H1 (cell line): ENCODE measurements at regions not wholly inside any gene's neighbourhood (a gene's known extent, or its start where the extent isn't known, plus 50 kb on each side); places are given as distances from the start of the nearest gene placed in this dataset.

Experiments
- CTCF ChIA-PET: fragments of 300-600 bp; sonication (Branson Sonifier 250); formaldehyde crosslinking; loops from one replicate; lab custom pipeline; 2021; ENCODE audit not compliant: partially characterized antibody; lab: Charles Lee
- POLR2A ChIA-PET: fragments of 300-600 bp; sonication (Branson Sonifier 250); formaldehyde crosslinking; loops from one replicate; lab custom pipeline; 2021; ENCODE audit warnings: inconsistent platforms; ENCODE audit not compliant: partially characterized antibody; lab: Charles Lee
- DNase-seq, 2 experiments: peaks; one replicate each; pipeline versions ENCODE4 v3.0.0 to v3.0.0-alpha.2; 2010 to 2022; ENCODE audit warnings: low spot score in 2 of 2, low read depth in 1 of 2, mixed read lengths in 1 of 2
- FAIRE-seq: peaks from 2 replicates; lab custom pipeline; 2011; peaks lifted over from hg19 to GRCh38; lab: Jason Lieb, UNC
- H2AFZ ChIP-seq: 2 replicates; pipeline ENCODE4 v1.8.1; 2012; ENCODE audit warnings: low read length, inconsistent platforms
- H2AK5ac ChIP-seq: 2 replicates; pipeline ENCODE4 v1.6.1; 2013; ENCODE audit warnings: low read depth, low read length
- H2BK120ac ChIP-seq: replicated peaks from 2 replicates; pipeline ENCODE3; 2013; ENCODE audit warnings: low read depth, low read length, inconsistent platforms
- H2BK12ac ChIP-seq: 2 replicates; pipeline ENCODE4 v1.6.1; 2013; ENCODE audit warnings: low read depth, low read length
- H2BK15ac ChIP-seq: 2 replicates; pipeline ENCODE4 v1.6.1; 2013; ENCODE audit warnings: low read length
- H2BK20ac ChIP-seq: 2 replicates; pipeline ENCODE4 v1.6.1; 2013; ENCODE audit warnings: low read length
- H2BK5ac ChIP-seq: 2 replicates; pipeline ENCODE4 v1.6.1; 2013; ENCODE audit warnings: low read depth, low read length
- H3K14ac ChIP-seq: 2 replicates; pipeline ENCODE4 v1.6.1; 2013; ENCODE audit warnings: inconsistent platforms; ENCODE audit not compliant: insufficient read length
- H3K18ac ChIP-seq: 2 replicates; pipeline ENCODE4 v1.6.1; 2013; ENCODE audit warnings: low read length; ENCODE audit errors: extremely low read depth
- H3K23ac ChIP-seq: 2 replicates; pipeline ENCODE4 v1.6.1; 2013; ENCODE audit warnings: inconsistent platforms; ENCODE audit not compliant: insufficient read length
- H3K23me2 ChIP-seq: 2 replicates; pipeline ENCODE4 v1.6.1; 2013; ENCODE audit warnings: low read depth, low read length
- H3K27ac ChIP-seq: 2 replicates; pipeline ENCODE4 v1.6.1; 2011; ENCODE audit warnings: low read depth, low read length, inconsistent platforms
- H3K27me3 ChIP-seq, 4 experiments: replicated peaks in 1 of 4; 1 replicate in 1 of 4; 2 replicates in 3 of 4; pipeline versions ENCODE4 v1.6.1 to v1.8.1; 2011 to 2013; ENCODE audit warnings: low read length in 3 of 4, mild to moderate bottlenecking in 3 of 4, inconsistent platforms in 2 of 4, mixed read lengths in 2 of 4, moderate library complexity in 1 of 4; ENCODE audit not compliant: control insufficient read depth in 3 of 4, insufficient read depth in 3 of 4; ENCODE audit errors: extremely low read depth in 1 of 4
- H3K36me3 ChIP-seq, 4 experiments: 2 replicates each; pipeline versions ENCODE4 v1.6.1 to v1.8.1; 2011 to 2013; ENCODE audit warnings: mild to moderate bottlenecking in 4 of 4, low read length in 3 of 4, moderate library complexity in 2 of 4, control low read depth in 1 of 4, inconsistent platforms in 1 of 4; ENCODE audit not compliant: insufficient read depth in 4 of 4, control insufficient read depth in 2 of 4
- H3K4ac ChIP-seq: replicated peaks from 2 replicates; pipeline ENCODE3; 2013; ENCODE audit warnings: low read length, low read depth, mixed read lengths, inconsistent platforms; ENCODE audit not compliant: insufficient read length
- H3K4me1 ChIP-seq, 4 experiments: replicated peaks in 1 of 4; 1 replicate in 1 of 4; 2 replicates in 3 of 4; pipeline versions ENCODE4 v1.6.1 to v1.8.1; 2011 to 2013; ENCODE audit warnings: low read length in 3 of 4, inconsistent platforms in 2 of 4, mixed read lengths in 1 of 4; ENCODE audit not compliant: insufficient read depth in 4 of 4, control insufficient read depth in 3 of 4
- H3K4me2 ChIP-seq, 2 experiments: 2 replicates each; pipeline versions ENCODE4 v1.6.1 to v1.8.1; 2011 to 2013; ENCODE audit warnings: low read depth in 2 of 2, low read length in 2 of 2, control low read depth in 1 of 2, inconsistent platforms in 1 of 2, mild to moderate bottlenecking in 1 of 2; ENCODE audit not compliant: insufficient read depth in 1 of 2
- H3K4me3 ChIP-seq, 4 experiments: fragments of 200-600, 300-600 bp in 1 of 4; sonication (generic), shearing (Covaris generic), sonication (Bioruptor Twin) in 1 of 4; 2 replicates each; pipeline versions ENCODE4 v1.5.1 to v1.8.1; 2011 to 2016; ENCODE audit warnings: low read length in 4 of 4, low read depth in 3 of 4, control low read depth in 2 of 4, inconsistent platforms in 2 of 4, mild to moderate bottlenecking in 2 of 4, mixed read lengths in 1 of 4, moderate library complexity in 1 of 4; ENCODE audit not compliant: insufficient read depth in 2 of 4; ENCODE audit errors: extremely low read depth in 1 of 4
- H3K56ac ChIP-seq: replicated peaks from 2 replicates; pipeline ENCODE3; 2013; ENCODE audit warnings: low read depth, mild to moderate bottlenecking, mixed read lengths, low read length, inconsistent platforms; ENCODE audit not compliant: insufficient read length
- H3K79me1 ChIP-seq: 2 replicates; pipeline ENCODE4 v1.6.1; 2013; ENCODE audit warnings: low read depth, low read length, control low read depth
- H3K79me2 ChIP-seq, 2 experiments: 2 replicates each; pipeline versions ENCODE4 v1.6.1 to v1.8.1; 2012 to 2013; ENCODE audit warnings: low read length in 2 of 2, mild to moderate bottlenecking in 2 of 2, inconsistent platforms in 1 of 2; ENCODE audit not compliant: insufficient read depth in 2 of 2, control insufficient read depth in 1 of 2
- H3K9ac ChIP-seq, 4 experiments: replicated peaks in 1 of 4; 1 replicate in 1 of 4; 2 replicates in 3 of 4; pipeline versions ENCODE4 v1.6.1 to v1.8.1; 2011 to 2013; ENCODE audit warnings: low read depth in 3 of 4, low read length in 3 of 4, control low read depth in 2 of 4, mild to moderate bottlenecking in 2 of 4, moderate library complexity in 2 of 4, inconsistent platforms in 1 of 4; ENCODE audit errors: extremely low read depth in 1 of 4
- H3K9me3 ChIP-seq, 2 experiments: 2 replicates each; pipeline versions ENCODE4 v1.6.1 to v1.8.1; 2012 to 2013; ENCODE audit warnings: mild to moderate bottlenecking in 2 of 2, moderate library complexity in 2 of 2, control low read depth in 1 of 2, inconsistent platforms in 1 of 2, low read depth in 1 of 2, low read length in 1 of 2, mixed read lengths in 1 of 2; ENCODE audit not compliant: insufficient read depth in 2 of 2
- H4K20me1 ChIP-seq, 2 experiments: replicated peaks in 1 of 2; 2 replicates each; pipeline versions ENCODE3 to v1.8.1; 2011 to 2013; ENCODE audit warnings: inconsistent platforms in 2 of 2, low read length in 2 of 2, mild to moderate bottlenecking in 1 of 2; ENCODE audit not compliant: insufficient read depth in 2 of 2, control insufficient read depth in 1 of 2
- H4K5ac ChIP-seq: 2 replicates; pipeline ENCODE4 v1.6.1; 2013; ENCODE audit warnings: low read length, low read depth, mixed read lengths, inconsistent platforms; ENCODE audit not compliant: insufficient read length
- H4K8ac ChIP-seq: 2 replicates; pipeline ENCODE4 v1.8.0; 2013; ENCODE audit warnings: mild to moderate bottlenecking, moderate library complexity, low read length, inconsistent platforms; ENCODE audit not compliant: insufficient read depth; ENCODE audit errors: extremely low read depth
- H4K91ac ChIP-seq: replicated peaks from 2 replicates; pipeline ENCODE3; 2013; ENCODE audit warnings: low read length, mixed read lengths, inconsistent platforms; ENCODE audit not compliant: insufficient read length
- BCL11A ChIP-seq, 2 experiments: IDR thresholded peaks; one replicate each; pipeline ENCODE4 v1.6.1; 2011; ENCODE audit warnings: low read depth in 2 of 2, low read length in 2 of 2, mild to moderate bottlenecking in 2 of 2
- CBX8 ChIP-seq: fragments of 300-800, 300-1000 bp; sonication (generic); IDR thresholded peaks from 2 replicates; pipeline ENCODE4 v1.7.1; 2016; ENCODE audit warnings: low read depth, low read length, borderline replicate concordance
- CHD1 ChIP-seq: IDR thresholded peaks from 2 replicates; pipeline ENCODE4 v1.6.1; 2012; ENCODE audit warnings: low read depth, low read length, improper control_type of control experiment
- CREB1 ChIP-seq: IDR thresholded peaks from 2 replicates; pipeline ENCODE4 v1.6.1; 2012; ENCODE audit warnings: inconsistent platforms
- EP300 ChIP-seq, 2 experiments: IDR thresholded peaks; 1 replicate in 1 of 2; 2 replicates in 1 of 2; pipeline ENCODE4 v1.6.1; 2011 to 2012; ENCODE audit warnings: low read depth in 2 of 2, low read length in 2 of 2, mild to moderate bottlenecking in 2 of 2, borderline replicate concordance in 1 of 2, inconsistent platforms in 1 of 2, moderate library complexity in 1 of 2
- GTF2F1 ChIP-seq: IDR thresholded peaks from 2 replicates; pipeline ENCODE4 v1.6.1; 2012; ENCODE audit warnings: low read depth, low read length, improper control_type of control experiment, borderline replicate concordance
- KDM1A ChIP-seq: fragments of 200-600, 300-600 bp; sonication (generic); IDR thresholded peaks from 2 replicates; pipeline ENCODE4 v1.7.1; 2016; ENCODE audit warnings: mild to moderate bottlenecking, low read length, borderline replicate concordance
- KDM4A ChIP-seq: IDR thresholded peaks from one replicate; pipeline ENCODE4 v1.7.1; 2012; ENCODE audit warnings: low read depth, mild to moderate bottlenecking, moderate library complexity, low read length, inconsistent platforms; ENCODE audit not compliant: severe bottlenecking
- KDM5A ChIP-seq: fragments of 200-600 bp; IDR thresholded peaks from 2 replicates; pipeline ENCODE4 v1.7.1; 2012; ENCODE audit warnings: mild to moderate bottlenecking, low read length, inconsistent platforms, mixed read lengths
- MAFK ChIP-seq: IDR thresholded peaks from 2 replicates; pipeline ENCODE4 v1.6.1; 2012; ENCODE audit warnings: low read depth, mild to moderate bottlenecking, improper control_type of control experiment, low read length
- POU5F1 ChIP-seq: IDR thresholded peaks from 2 replicates; pipeline ENCODE4 v1.6.1; 2011; ENCODE audit warnings: low read depth, mild to moderate bottlenecking, low read length, moderate library complexity
- SP2 ChIP-seq: IDR thresholded peaks from 2 replicates; pipeline ENCODE4 v1.6.1; 2012; ENCODE audit warnings: mild to moderate bottlenecking, low read length, inconsistent platforms
- YY1 ChIP-seq: IDR thresholded peaks from 2 replicates; pipeline ENCODE4 v1.6.1; 2011; ENCODE audit warnings: low read depth, mild to moderate bottlenecking, low read length
- WGBS, 2 experiments: shearing (Covaris generic) in 1 of 2; methylation state at CpG; one replicate each; pipeline versions ENCODE4 v1.1.6 to v1.1.7; 2013 to 2015; ENCODE audit warnings: low lambda C conversion rate in 2 of 2, mixed read lengths in 2 of 2, inconsistent platforms in 1 of 2, low coverage in 1 of 2, missing lambda C conversion rate in 1 of 2; ENCODE audit not compliant: insufficient replicate concordance in 2 of 2, insufficient coverage in 1 of 2, insufficient read length in 1 of 2; ENCODE audit errors: extremely low coverage in 1 of 2, missing lambda C conversion rate in 1 of 2; 5-methylcytosine and 5-hydroxymethylcytosine counted together

DNA sequence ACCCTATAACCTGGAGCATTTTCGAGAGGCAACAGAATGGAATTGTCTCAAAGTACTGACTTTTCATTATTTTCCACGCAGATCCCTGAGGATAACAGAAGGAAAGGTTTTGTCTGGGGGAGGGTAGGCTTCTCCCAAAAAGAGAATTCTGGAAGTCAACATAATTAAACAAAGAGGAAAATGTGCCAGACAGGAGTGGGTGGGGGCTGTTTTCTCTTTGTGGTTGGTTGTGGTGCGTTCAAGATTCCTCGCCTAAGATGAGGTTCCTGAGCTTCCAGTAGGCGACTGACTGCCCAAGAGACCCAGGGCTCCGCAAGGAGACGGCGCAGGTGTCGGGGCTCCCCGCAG, 70.4 kb downstream of the SOX4 start:
- TF ChIP-seq KDM1A = no peak
- TF ChIP-seq CBX8 = no peak
- TF ChIP-seq YY1 = no peak
- no peak for TF ChIP-seq MAFK
- no peak for TF ChIP-seq SP2
- TF ChIP-seq GTF2F1 = no peak
- no peak for TF ChIP-seq CREB1
- no peak for TF ChIP-seq POU5F1
- no peak for TF ChIP-seq BCL11A (IDR thresholded peaks at IDR 0.05; ENCODE audit: low read depth in 2 of 2, low read length in 2 of 2)
- no peak for TF ChIP-seq KDM5A
- no peak for TF ChIP-seq EP300 (IDR thresholded peaks at IDR 0.05; ENCODE audit: borderline replicate concordance in 1 of 2, low read depth in 2 of 2, low read length in 2 of 2)
- TF ChIP-seq CHD1 = no peak
- no peak for TF ChIP-seq KDM4A

More for the DNA sequence above, 70.4 kb downstream of the SOX4 start:
- peak overlapping the region; percentile 97 for H3K4ac ChIP-seq
- ChIA-PET CTCF (interaction anchor here (0.6 to 1.0 kb wide), 3 partner anchors 58 to 498 kb away, joined by 3 to 7 read pairs (median 4); no protein-coding TSS in a partner anchor), POLR2A (interaction anchor here (0.8 to 8.6 kb wide), 9 partner anchors 8 to 77 kb away, joined by 3 to 161 read pairs (median 4); partner anchors contain the start of gene SOX4)
- H3K4me1 ChIP-seq = peaks cover 0 to 6% (median 3%) of the 10 kb centered on the region in 4 experiments; a peak in 4 of 7 replicates
- peak overlapping the region; percentile 90 to 97 for H3K4me2 ChIP-seq
- peak overlapping the region; percentile 93 for H4K91ac ChIP-seq
- H3K27me3 ChIP-seq = peaks cover 0 to 3% (median 0%) of the 10 kb centered on the region in 4 experiments; a peak in 1 of 7 replicates
- peak overlapping the region; percentile 49 to 95 (median 88) for H3K4me3 ChIP-seq
- peak overlapping the region; percentile 80 for H3K56ac ChIP-seq
- peak overlapping the region; percentile 9 for H2BK120ac ChIP-seq
- H2BK15ac ChIP-seq = peak overlapping the region; percentile 8; the same call in 1 of the 2 replicates
- H4K20me1 ChIP-seq = peaks cover 2 to 3% of the 10 kb centered on the region in 2 experiments
- H3K23ac ChIP-seq = no peak overlapping the region
- FAIRE-seq (no peak), DNase-seq (no peak)
- no peak overlapping the region; the same call in 1 of the 2 replicates for H2BK20ac ChIP-seq
- H2AK5ac ChIP-seq = no peak overlapping the region
- H3K9ac ChIP-seq = peak overlapping the region; percentile 35 to 92 (median 86)
- H3K14ac ChIP-seq = no peak overlapping the region
- H3K27ac ChIP-seq = peak overlapping the region; percentile 87; the same call in 1 of the 2 replicates
- peak overlapping the region; percentile 99 for H2BK5ac ChIP-seq
- H3K79me1 ChIP-seq = no peaks in the 10 kb centered on the region; the same call in 1 of the 2 replicates
- peak overlapping the region; percentile 85 for H4K5ac ChIP-seq
- H3K9me3 ChIP-seq = no peaks in the 10 kb centered on the region
- peak overlapping the region; percentile 94; the same call in 1 of the 2 replicates for H2BK12ac ChIP-seq
- no peaks in the 10 kb centered on the region; a peak in 2 of 8 replicates for H3K36me3 ChIP-seq
- peak overlapping the region; percentile 99 for H3K18ac ChIP-seq
- H4K8ac ChIP-seq = peak overlapping the region; percentile 97; the same call in 1 of the 2 replicates
- peaks cover 31% of the 10 kb centered on the region for H3K23me2 ChIP-seq
- no peak overlapping the region for H2AFZ ChIP-seq
- 12% methylated on average over 8 of the region's 10 CpGs; no CpG with 5 or more reads in 1 of the 2 experiments for WGBS, 2 experiments
- H3K79me2 ChIP-seq = peaks cover 8 to 26% of the 10 kb centered on the region in 2 experiments; a peak in 3 of 4 replicates
